Panc1 (cell line): ENCODE measurements at regions not wholly inside any gene's neighbourhood (a gene's known extent, or its start where the extent isn't known, plus 50 kb on each side); places are given as distances from the start of the nearest gene placed in this dataset.

Experiments used
- ATAC-seq: fragments of 200-7000 bp; cut with Tn5 transposase; 2 replicates; pipeline ENCODE4 v1.9.1; 2020; ENCODE audit warnings: mild to moderate bottlenecking, moderate library complexity
- BruUV-seq: library from RNA; stranded (reverse); fragments of 400-500 nt; replicated peaks from 2 replicates; lab custom pipeline; 2021; lab: Mats Ljungman, UMichigan
- CTCF ChIA-PET: fragments of 300-600 bp; sonication (Branson Sonifier 250); formaldehyde crosslinking; loops from one replicate; lab custom pipeline; 2022; ENCODE audit warnings: antibody characterized with exemption; lab: Charles Lee
- POLR2A ChIA-PET: fragments of 300-600 bp; sonication (Branson Sonifier 250); formaldehyde crosslinking; loops from one replicate; lab custom pipeline; 2022; ENCODE audit warnings: antibody characterized with exemption; lab: Charles Lee
- DNase-seq: peaks from one replicate; pipeline ENCODE4 v3.0.0-alpha.2; 2010; ENCODE audit warnings: low read depth, low spot score
- H3K27ac ChIP-seq: 2 replicates; pipeline ENCODE4 v1.5.1; 2011; ENCODE audit warnings: mild to moderate bottlenecking, low read length, inconsistent platforms
- H3K27me3 ChIP-seq: fragments of 200-500 bp; sonication (Bioruptor generic); 2 replicates; pipeline ENCODE4 v1.6.0; 2014; ENCODE audit warnings: low read length, inconsistent platforms; ENCODE audit not compliant: control insufficient read depth, insufficient read depth
- H3K36me3 ChIP-seq: fragments of 200-500 bp; sonication (Bioruptor generic); 2 replicates; pipeline ENCODE4 v1.5.1; 2014; ENCODE audit warnings: inconsistent platforms, mild to moderate bottlenecking, low read length, moderate library complexity; ENCODE audit not compliant: control insufficient read depth, insufficient read depth
- H3K4me1 ChIP-seq: 2 replicates; pipeline ENCODE4 v1.5.1; 2011; ENCODE audit warnings: inconsistent platforms, mild to moderate bottlenecking, low read length, moderate library complexity; ENCODE audit not compliant: control insufficient read depth, insufficient read depth
- H3K4me3 ChIP-seq, 2 experiments: 2 replicates each; pipeline ENCODE4 v1.5.1; 2011 to 2012; ENCODE audit warnings: low read depth in 2 of 2, low read length in 2 of 2, mild to moderate bottlenecking in 2 of 2, inconsistent platforms in 1 of 2, moderate library complexity in 1 of 2
- H3K9me3 ChIP-seq: fragments of 200-500 bp; sonication (Bioruptor generic); 2 replicates; pipeline ENCODE4 v1.5.1; 2014; ENCODE audit warnings: low read depth, mild to moderate bottlenecking, inconsistent platforms, low read length, moderate library complexity; ENCODE audit not compliant: control insufficient read depth, insufficient read depth
- CTCF ChIP-seq: fragments of 450-650 bp; IDR thresholded peaks from 2 replicates; pipeline ENCODE4 v1.5.1; 2017; ENCODE audit warnings: mild to moderate bottlenecking
- POLR2AphosphoS5 ChIP-seq: IDR thresholded peaks from 2 replicates; pipeline ENCODE4 v1.6.1; 2012; ENCODE audit warnings: mild to moderate bottlenecking, low read depth, low read length, moderate library complexity
- REST ChIP-seq, 2 experiments: IDR thresholded peaks; 2 replicates each; pipeline ENCODE4 v1.6.1; 2011 to 2012; ENCODE audit warnings: low read depth in 2 of 2, control low read depth in 1 of 2, low read length in 1 of 2, mild to moderate bottlenecking in 1 of 2, moderate library complexity in 1 of 2; ENCODE audit not compliant: insufficient read depth in 1 of 2
- SIN3A ChIP-seq: IDR thresholded peaks from 2 replicates; pipeline ENCODE4 v1.6.1; 2012; ENCODE audit warnings: low read depth, mild to moderate bottlenecking, low read length, moderate library complexity, borderline replicate concordance; ENCODE audit not compliant: insufficient read depth
- TCF7L2 ChIP-seq: IDR thresholded peaks from 2 replicates; pipeline ENCODE4 v1.6.1; 2011; ENCODE audit warnings: mild to moderate bottlenecking, low read depth, low read length, inconsistent platforms
- in situ Hi-C: cut with HindIII; loops from 2 replicates; pipeline ENCODE4 v1.10.0; 2016; ENCODE audit warnings: low sequenced_read_pairs, low pct_unique_long_range_greater_than_20kb
- intact Hi-C: fragments of 100-400 bp; cut with micrococcal nuclease; formaldehyde crosslinking; loops from one replicate; pipeline ENCODE4 v1.10.0; 2022; ENCODE audit not compliant: unreplicated experiment

GRCh38 chr1:98398649-98399048, 262.9 kb upstream of the SNX7 start:
- H3K27me3 ChIP-seq: no peaks in the 10 kb centered on the region
- intact Hi-C loops: no loop called here

GRCh38 chr1:98398092-98398491, 263.4 kb upstream of the SNX7 start:
- CTCF ChIA-PET: no interaction called here
- TF ChIP-seq CTCF (no peak), SIN3A (no peak), REST (IDR thresholded peaks at IDR 0.05; ENCODE audit: insufficient read depth in 1 of 2, low read depth in 2 of 2, low read length in 1 of 2) (no peak)
- no peak overlapping the region for H3K4me3 ChIP-seq
- BruUV-seq: no TSS peak
- no peaks in the 10 kb centered on the region for H3K4me1 ChIP-seq
- intact Hi-C loops (no loop called here), in situ Hi-C loops (no loop called here)
- no peak overlapping the region for H3K27ac ChIP-seq
- no peaks in the 10 kb centered on the region for H3K36me3 ChIP-seq
- H3K9me3 ChIP-seq: no peaks in the 10 kb centered on the region
- POLR2A ChIA-PET: no interaction called here
- ATAC-seq (no peak), DNase-seq (no peak)
- H3K27me3 ChIP-seq: no peaks in the 10 kb centered on the region

More at GRCh38 chr1:98398649-98399048, 262.9 kb upstream of the SNX7 start:
- in situ Hi-C loops: no loop called here
- TF ChIP-seq POLR2AphosphoS5 (no peak), CTCF (no peak), TCF7L2 (no peak), REST (IDR thresholded peaks at IDR 0.05; ENCODE audit: insufficient read depth in 1 of 2, low read depth in 2 of 2, low read length in 1 of 2) (no peak), SIN3A (no peak)
- ChIA-PET CTCF (no interaction called here), POLR2A (no interaction called here)
- Histone ChIP-seq H3K4me3 (no peak overlapping the region), H3K4me1 (no peaks in the 10 kb centered on the region; the same call in 1 of the 2 replicates), H3K27ac (no peak overlapping the region), H3K9me3 (no peaks in the 10 kb centered on the region), H3K36me3 (no peaks in the 10 kb centered on the region)
- no TSS peak for BruUV-seq
- DNase-seq (no peak), ATAC-seq (no peak)
